ENCODE measurements at regions not wholly inside any gene's neighbourhood (a gene's known extent, or its start where the extent isn't known, plus 50 kb on each side); places are given as distances from the start of the nearest gene placed in this dataset.

- no peak for DNase-seq
- Histone ChIP-seq H3K36me3 (replicated peaks in 1 of 2) (no peaks in the 10 kb centered on the region), H3K4me3 (no peak overlapping the region), H3K27me3 (no peaks in the 10 kb centered on the region), H3K27ac (no peak overlapping the region), H3K9me3 (replicated peaks in 1 of 3) (no peaks in the 10 kb centered on the region), H3K4me1 (replicated peaks in 1 of 2) (no peaks in the 10 kb centered on the region)
- intact Hi-C loops (cut with DNase I), result no loop called here
- TF ChIP-seq POLR2A (IDR thresholded peaks at IDR 0.05) (no peak), CTCF (IDR thresholded peaks at IDR 0.05) (no peak)
- WGBS, 4 donors, result 78 to 88% (median 80%) methylated on average over 5 of the region's 5 CpGs
Observed at GRCh38 chr11:114893329-114893728, 215.0 kb downstream of the NXPE2 start.

- TF ChIP-seq POLR2A (IDR thresholded peaks at IDR 0.05) (no peak), CTCF (IDR thresholded peaks at IDR 0.05) (no peak)
- Histone ChIP-seq H3K27me3 (no peaks in the 10 kb centered on the region), H3K4me1 (replicated peaks in 1 of 2) (no peaks in the 10 kb centered on the region), H3K9me3 (replicated peaks in 1 of 3) (no peaks in the 10 kb centered on the region), H3K36me3 (replicated peaks in 1 of 2) (no peaks in the 10 kb centered on the region), H3K4me3 (no peak overlapping the region), H3K27ac (no peak overlapping the region)
- intact Hi-C loops (cut with DNase I), result no loop called here
- DNase-seq, result no peak
- 70 to 80% (median 74%) methylated on average over 4 of the region's 4 CpGs for WGBS, 4 donors
Observed at GRCh38 chr11:114896594-114896993, 218.3 kb downstream of the NXPE2 start.

GRCh38 chr11:114909866-114910265, 231.5 kb downstream of the NXPE2 start:
- no peak for DNase-seq
- intact Hi-C loops (cut with DNase I), result no loop called here

GRCh38 chr11:114912826-114913225, 234.5 kb downstream of the NXPE2 start:
- no peak overlapping the region for H3K27ac ChIP-seq
- intact Hi-C loops (cut with DNase I), result no loop called here
- no peaks in the 10 kb centered on the region for H3K4me1 ChIP-seq (replicated peaks in 1 of 2)
- no peaks in the 10 kb centered on the region for H3K27me3 ChIP-seq
- no peaks in the 10 kb centered on the region for H3K9me3 ChIP-seq (replicated peaks in 1 of 3)
- H3K4me3 ChIP-seq, result no peak overlapping the region
- no peaks in the 10 kb centered on the region for H3K36me3 ChIP-seq (replicated peaks in 1 of 2)
- no peak for TF ChIP-seq CTCF (IDR thresholded peaks at IDR 0.05)
- WGBS, 4 donors, result 73 to 86% (median 81%) methylated on average over 4 of the region's 4 CpGs
- no peak for DNase-seq

More at GRCh38 chr11:114909866-114910265, 231.5 kb downstream of the NXPE2 start:
- WGBS, 4 donors, result 58 to 75% (median 70%) methylated on average over 2 to 3 of the region's 3 CpGs
- H3K27ac ChIP-seq, result no peak overlapping the region
- TF ChIP-seq POLR2A (IDR thresholded peaks at IDR 0.05) (no peak), CTCF (IDR thresholded peaks at IDR 0.05) (no peak)
- H3K36me3 ChIP-seq (replicated peaks in 1 of 2), result no peaks in the 10 kb centered on the region
- H3K4me1 ChIP-seq (replicated peaks in 1 of 2), result no peaks in the 10 kb centered on the region
- no peaks in the 10 kb centered on the region for H3K9me3 ChIP-seq (replicated peaks in 1 of 3)
- H3K4me3 ChIP-seq, result no peak overlapping the region
- no peaks in the 10 kb centered on the region for H3K27me3 ChIP-seq

Data from adrenal gland (tissue), 9 donors.